ENCODE measurements at regions not wholly inside any gene's neighbourhood (a gene's known extent, or its start where the extent isn't known, plus 50 kb on each side); places are given as distances from the start of the nearest gene placed in this dataset.

DNA sequence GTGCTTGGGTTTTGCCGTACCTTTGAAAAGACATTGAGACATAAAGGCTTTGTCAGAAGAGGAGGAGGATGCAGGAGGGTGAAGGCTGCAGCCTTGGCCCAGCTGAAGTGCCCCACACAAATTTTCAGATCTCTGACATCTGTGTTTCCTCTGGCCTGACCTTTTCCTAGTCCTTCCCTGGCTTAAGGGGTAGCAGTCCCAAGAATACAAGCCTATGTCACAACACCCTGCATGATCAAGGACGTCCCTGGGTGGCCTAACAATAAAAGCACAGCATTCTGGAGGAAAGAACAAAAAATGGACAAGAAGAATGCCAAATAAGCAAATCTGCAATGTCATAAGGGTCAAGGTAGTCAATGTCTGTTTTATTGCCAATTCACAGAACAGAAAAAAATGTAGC, 80.8 kb upstream of the FAM9C start:
- TF ChIP-seq, protein P1, sequence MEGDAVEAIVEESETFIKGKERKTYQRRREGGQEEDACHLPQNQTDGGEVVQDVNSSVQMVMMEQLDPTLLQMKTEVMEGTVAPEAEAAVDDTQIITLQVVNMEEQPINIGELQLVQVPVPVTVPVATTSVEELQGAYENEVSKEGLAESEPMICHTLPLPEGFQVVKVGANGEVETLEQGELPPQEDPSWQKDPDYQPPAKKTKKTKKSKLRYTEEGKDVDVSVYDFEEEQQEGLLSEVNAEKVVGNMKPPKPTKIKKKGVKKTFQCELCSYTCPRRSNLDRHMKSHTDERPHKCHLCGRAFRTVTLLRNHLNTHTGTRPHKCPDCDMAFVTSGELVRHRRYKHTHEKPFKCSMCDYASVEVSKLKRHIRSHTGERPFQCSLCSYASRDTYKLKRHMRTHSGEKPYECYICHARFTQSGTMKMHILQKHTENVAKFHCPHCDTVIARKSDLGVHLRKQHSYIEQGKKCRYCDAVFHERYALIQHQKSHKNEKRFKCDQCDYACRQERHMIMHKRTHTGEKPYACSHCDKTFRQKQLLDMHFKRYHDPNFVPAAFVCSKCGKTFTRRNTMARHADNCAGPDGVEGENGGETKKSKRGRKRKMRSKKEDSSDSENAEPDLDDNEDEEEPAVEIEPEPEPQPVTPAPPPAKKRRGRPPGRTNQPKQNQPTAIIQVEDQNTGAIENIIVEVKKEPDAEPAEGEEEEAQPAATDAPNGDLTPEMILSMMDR (IDR thresholded peaks at IDR 0.05; ENCODE audit: low read depth, low read length), result no peak
- TF ChIP-seq EZH2phosphoT487 (IDR thresholded peaks at IDR 0.05; ENCODE audit: low read depth), result no peak
